GM23248 (cell line): ENCODE measurements at regions not wholly inside any gene's neighbourhood (a gene's known extent, or its start where the extent isn't known, plus 50 kb on each side); places are given as distances from the start of the nearest gene placed in this dataset.

Experiments used
- EZH2 ChIP-seq: fragments of 200-600 bp; sonication (generic); IDR thresholded peaks from 2 replicates; pipeline ENCODE4 v1.6.1; 2018; ENCODE audit warnings: antibody characterized with exemption, mild to moderate bottlenecking; ENCODE audit not compliant: insufficient read depth, poor library complexity, severe bottlenecking
- EZH2phosphoT487 ChIP-seq: fragments of 200-600 bp; sonication (generic); IDR thresholded peaks from 2 replicates; pipeline ENCODE4 v1.6.1; 2018; ENCODE audit warnings: antibody characterized with exemption, moderate library complexity, mild to moderate bottlenecking, low read depth; ENCODE audit not compliant: insufficient read depth

DNA sequence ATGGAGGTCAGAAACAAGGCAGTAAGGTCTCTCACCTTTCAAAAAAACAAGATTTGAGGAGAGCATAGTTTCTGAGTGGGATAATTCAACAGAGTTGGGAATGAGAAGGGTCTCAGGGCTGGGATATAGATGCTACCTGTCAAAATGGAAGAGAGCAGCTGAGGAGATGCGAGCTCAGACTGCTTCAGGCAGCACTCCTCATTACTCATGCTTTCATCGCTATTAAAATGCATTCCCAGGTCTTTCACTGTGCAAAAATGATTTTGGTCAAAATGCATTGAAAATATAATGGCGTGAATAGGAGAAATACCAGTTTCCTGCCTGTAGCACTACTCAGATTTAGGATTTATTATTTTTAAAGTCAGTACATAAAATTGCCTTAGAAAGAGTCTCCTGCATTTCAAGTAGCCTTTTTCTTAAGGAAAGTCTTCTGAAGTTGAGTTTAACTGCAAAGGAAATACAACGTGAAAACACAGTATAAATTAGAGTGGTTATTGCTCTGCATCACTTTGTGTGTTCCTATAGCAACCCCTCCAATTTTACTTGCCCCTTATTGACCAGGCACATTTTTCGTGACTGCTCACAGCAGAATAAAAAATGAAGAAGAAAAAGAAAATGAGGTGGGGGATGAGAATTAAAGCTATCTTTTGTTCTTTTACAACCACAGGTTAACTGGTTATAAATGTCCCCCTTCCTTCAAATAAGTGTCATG lies 724.8 kb upstream of the SEMA6A start:
- no peak for TF ChIP-seq EZH2
- no peak for TF ChIP-seq EZH2phosphoT487
